A673 (cell line): ENCODE measurements at regions not wholly inside any gene's neighbourhood (a gene's known extent, or its start where the extent isn't known, plus 50 kb on each side); places are given as distances from the start of the nearest gene placed in this dataset.

Source experiments
- BruUV-seq: library from RNA; stranded (reverse); fragments of 400-500 nt; replicated peaks from 2 replicates; lab custom pipeline; 2021; lab: Mats Ljungman, UMichigan
- CTCF ChIA-PET: fragments of 300-600 bp; sonication (Branson Sonifier 250); formaldehyde crosslinking; loops from one replicate; lab custom pipeline; 2022; ENCODE audit warnings: antibody characterized with exemption; lab: Charles Lee
- POLR2A ChIA-PET: fragments of 300-600 bp; sonication (Branson Sonifier 250); formaldehyde crosslinking; loops from one replicate; lab custom pipeline; 2022; ENCODE audit warnings: antibody characterized with exemption; ENCODE audit not compliant: low non-redundant PET; lab: Charles Lee
- DNase-seq: peaks from one replicate; pipeline ENCODE4 v3.0.0-alpha.2; 2015; ENCODE audit warnings: low spot score
- H3K27ac ChIP-seq: fragments of 200-600 bp; sonication (generic); 2 replicates; pipeline ENCODE4 v1.5.1; 2016; ENCODE audit warnings: mixed run types, low read depth, mild to moderate bottlenecking, mixed read lengths, antibody characterized with exemption, low read length; ENCODE audit not compliant: poor library complexity, severe bottlenecking
- H3K27me3 ChIP-seq: fragments of 200-600 bp; sonication (generic); replicated peaks from 2 replicates; pipeline ENCODE4 v1.6.1; 2017; ENCODE audit warnings: mixed run types, low read depth, mild to moderate bottlenecking, mixed read lengths, antibody characterized with exemption, low read length; ENCODE audit not compliant: insufficient read depth, poor library complexity
- H3K36me3 ChIP-seq: fragments of 200-600 bp; sonication (generic); 2 replicates; pipeline ENCODE4 v1.6.1; 2016; ENCODE audit warnings: mixed run types, mild to moderate bottlenecking, mixed read lengths, antibody characterized with exemption, low read length; ENCODE audit not compliant: insufficient read depth, poor library complexity, severe bottlenecking
- H3K4me1 ChIP-seq: fragments of 200-600 bp; sonication (generic); 2 replicates; pipeline ENCODE4 v1.6.1; 2017; ENCODE audit warnings: mixed run types, mild to moderate bottlenecking, mixed read lengths, antibody characterized with exemption, low read length; ENCODE audit not compliant: insufficient read depth, poor library complexity, severe bottlenecking
- H3K4me3 ChIP-seq: fragments of 200-600 bp; sonication (generic); 2 replicates; pipeline ENCODE4 v1.5.1; 2016; ENCODE audit warnings: low read depth, mixed run types, mild to moderate bottlenecking, mixed read lengths, low read length; ENCODE audit not compliant: poor library complexity, severe bottlenecking
- H3K9me3 ChIP-seq: fragments of 200-600 bp; sonication (generic); 2 replicates; pipeline ENCODE4 v1.6.1; 2016; ENCODE audit warnings: mixed run types, low read depth, mild to moderate bottlenecking, mixed read lengths, antibody characterized with exemption, low read length; ENCODE audit not compliant: poor library complexity, severe bottlenecking
- CTCF ChIP-seq: fragments of 300-800, 200-600 bp; sonication (generic); conservative IDR thresholded peaks from 2 replicates; pipeline ENCODE4 v1.5.1; 2017; ENCODE audit warnings: low read depth, mild to moderate bottlenecking, antibody characterized with exemption, low read length, moderate library complexity, mixed read lengths
- EZH2 ChIP-seq: fragments of 200-600 bp; sonication (generic); IDR thresholded peaks from 2 replicates; pipeline ENCODE4 v1.6.1; 2017; ENCODE audit warnings: borderline replicate concordance, low read depth, mild to moderate bottlenecking, mixed read lengths, antibody characterized with exemption, low read length; ENCODE audit not compliant: poor library complexity, severe bottlenecking
- intact Hi-C: fragments of 100-400 bp; cut with micrococcal nuclease; formaldehyde crosslinking; loops from one replicate; pipeline ENCODE4 v1.10.0; 2022; ENCODE audit not compliant: unreplicated experiment

- POLR2A ChIA-PET, result no interaction called here
- no peak for TF ChIP-seq CTCF
- no peak for TF ChIP-seq EZH2
- intact Hi-C loops, result no loop called here
- no peak for DNase-seq
- Histone ChIP-seq H3K36me3 (no peaks in the 10 kb centered on the region), H3K27ac (no peak overlapping the region), H3K27me3 (no peaks in the 10 kb centered on the region), H3K4me1 (no peaks in the 10 kb centered on the region), H3K9me3 (peaks cover 54% of the 10 kb centered on the region), H3K4me3 (no peak overlapping the region)
- no TSS peak for BruUV-seq
- CTCF ChIA-PET, result no interaction called here
Observed at GRCh38 chr6:61217714-61218113, 1068.3 kb downstream of the KHDRBS2 start.

- CTCF ChIA-PET, result no interaction called here
Observed at GRCh38 chr6:61210549-61210948, 1075.5 kb downstream of the KHDRBS2 start.

GRCh38 chr6:61203966-61204496, 1082.0 kb downstream of the KHDRBS2 start:
- Histone ChIP-seq H3K27ac (no peak overlapping the region), H3K4me1 (no peaks in the 10 kb centered on the region), H3K27me3 (no peaks in the 10 kb centered on the region), H3K36me3 (no peaks in the 10 kb centered on the region), H3K4me3 (no peak overlapping the region), H3K9me3 (peaks cover 54% of the 10 kb centered on the region)
- no TSS peak for BruUV-seq
- CTCF ChIA-PET, result no interaction called here
- no peak for TF ChIP-seq CTCF
- no peak for TF ChIP-seq EZH2
- no peak for DNase-seq
- intact Hi-C loops, result no loop called here
- POLR2A ChIA-PET, result no interaction called here

More at GRCh38 chr6:61210549-61210948, 1075.5 kb downstream of the KHDRBS2 start:
- Histone ChIP-seq H3K4me3 (no peak overlapping the region), H3K4me1 (no peaks in the 10 kb centered on the region), H3K9me3 (peaks cover 49% of the 10 kb centered on the region), H3K36me3 (no peaks in the 10 kb centered on the region), H3K27ac (no peak overlapping the region), H3K27me3 (no peaks in the 10 kb centered on the region)
- TF ChIP-seq EZH2, result no peak
- TF ChIP-seq CTCF, result no peak
- BruUV-seq, result no TSS peak
- DNase-seq, result no peak
- POLR2A ChIA-PET, result no interaction called here
- intact Hi-C loops, result no loop called here
